HG03045 (cell line): ENCODE measurements at regions not wholly inside any gene's neighbourhood (a gene's known extent, or its start where the extent isn't known, plus 50 kb on each side); places are given as distances from the start of the nearest gene placed in this dataset.

ENCODE experiments used
- ATAC-seq: cut with Tn5 transposase; IDR thresholded peaks from one replicate; pipeline ENCODE4 v1.9.1; 2021; ENCODE audit warnings: mild to moderate bottlenecking, moderate library complexity; ENCODE audit not compliant: unreplicated experiment

DNA sequence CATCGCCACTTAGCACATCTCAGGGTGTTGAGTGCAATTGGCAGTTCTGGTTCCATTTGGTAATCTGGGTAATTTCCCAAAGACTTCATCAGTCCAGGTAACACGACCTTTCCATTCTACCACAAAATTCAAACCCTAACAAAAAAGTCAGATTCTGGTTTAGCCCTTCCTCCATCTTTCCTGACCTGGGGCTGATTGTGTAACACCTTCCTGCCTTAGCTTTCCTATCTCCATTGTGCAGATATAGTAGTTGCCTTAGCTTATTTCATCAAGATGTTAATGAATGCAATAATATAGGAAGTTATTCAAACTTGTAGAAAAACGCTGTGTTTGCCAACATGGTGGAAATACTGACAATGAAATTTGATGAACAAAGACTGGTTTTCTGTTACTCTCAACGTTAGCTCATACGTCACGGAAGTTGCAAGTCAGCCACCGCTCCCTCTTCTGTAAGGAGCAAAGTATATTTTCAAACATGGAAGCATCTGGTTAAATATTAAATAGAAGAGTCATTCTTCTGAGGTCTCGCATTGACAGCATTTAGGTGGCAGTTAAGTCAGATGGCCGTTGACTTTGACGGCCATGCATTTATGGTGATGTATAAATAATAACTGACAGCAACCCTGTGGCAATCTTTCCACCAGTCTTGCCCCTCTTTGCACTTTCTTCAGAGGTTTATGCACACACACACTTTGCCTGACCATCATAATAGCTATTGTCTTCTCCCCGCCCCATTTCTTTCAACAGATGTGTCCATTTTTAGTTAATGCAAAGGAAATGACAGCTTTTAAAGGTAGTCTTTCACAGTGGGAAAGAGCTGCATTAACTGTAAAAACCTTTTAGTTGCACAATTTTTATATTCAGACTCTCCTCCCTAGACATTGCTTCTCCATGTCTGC, 205.1 kb upstream of the BMPER start:
- no peak for ATAC-seq

GRCh38 chr7:33701189-33701740, 204.1 kb upstream of the BMPER start:
- no peak for ATAC-seq

DNA sequence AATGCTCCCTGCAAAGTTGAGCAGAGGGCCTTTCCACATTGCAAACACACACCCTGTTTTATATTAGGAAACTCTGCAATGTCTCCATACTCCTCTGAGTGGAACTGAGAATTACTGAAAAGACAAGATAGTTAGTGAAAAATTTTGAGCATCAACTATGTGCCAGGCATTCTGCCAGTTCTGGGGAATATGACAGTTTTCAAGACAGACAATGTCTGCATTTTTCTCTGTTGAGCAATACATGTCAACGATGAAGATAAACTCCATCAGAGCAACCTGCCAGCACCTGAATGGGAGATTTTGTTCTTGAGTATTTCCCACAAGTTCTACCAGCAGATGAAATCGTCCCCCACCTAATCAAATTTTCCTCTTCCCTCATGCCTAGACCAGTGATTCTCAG, 203.4 kb upstream of the BMPER start:
- ATAC-seq = no peak

- no peak for ATAC-seq
These were observed 202.8 kb upstream of the BMPER start for GRCh38 chr7:33702514-33703054.

- ATAC-seq = no peak
These were observed 200.0 kb upstream of the BMPER start for GRCh38 chr7:33705333-33705833.

- no peak for ATAC-seq
These were observed 199.2 kb upstream of the BMPER start for GRCh38 chr7:33706186-33706585.

- no peak for ATAC-seq
These were observed 198.6 kb upstream of the BMPER start for GRCh38 chr7:33706771-33707200.

DNA sequence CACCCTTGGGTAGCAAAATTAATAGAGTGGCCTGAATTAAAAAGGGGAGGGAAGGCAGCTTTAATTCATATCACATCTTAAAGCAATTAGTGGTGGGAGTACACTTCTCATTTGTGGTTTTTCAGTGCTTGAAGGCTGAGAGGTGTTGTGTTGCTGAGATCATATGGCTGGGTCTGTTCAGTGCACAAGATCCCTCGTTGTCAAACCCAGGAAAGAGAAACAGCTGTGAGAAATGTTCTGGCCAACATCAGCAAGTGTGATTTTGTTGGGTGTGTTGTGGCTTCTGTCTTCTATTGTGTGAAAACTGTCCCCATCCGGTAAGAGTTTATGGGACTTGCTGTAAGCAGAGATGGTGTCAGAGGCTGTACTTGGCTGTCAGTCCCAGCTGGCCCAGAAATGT, 197.9 kb upstream of the BMPER start:
- no peak for ATAC-seq

DNA sequence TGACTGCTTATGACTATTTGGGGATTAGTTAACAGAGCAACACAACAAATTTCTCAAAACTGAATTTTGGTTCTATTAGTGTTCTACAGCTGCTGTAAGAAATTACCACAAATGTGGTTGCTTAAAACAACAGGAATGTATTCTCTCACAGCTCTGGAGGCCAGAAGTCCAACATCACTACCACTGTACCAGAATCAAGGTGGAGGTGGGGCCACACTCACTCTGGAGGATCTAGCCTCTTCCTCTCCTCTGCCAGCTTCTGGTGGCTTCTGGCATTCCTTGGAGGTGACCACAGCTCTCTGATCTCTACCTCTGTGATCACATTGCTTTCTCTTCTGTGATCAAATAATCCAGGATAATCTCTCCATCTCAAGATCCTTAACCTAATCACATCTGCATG, 194.7 kb upstream of the BMPER start:
- no peak for ATAC-seq

DNA sequence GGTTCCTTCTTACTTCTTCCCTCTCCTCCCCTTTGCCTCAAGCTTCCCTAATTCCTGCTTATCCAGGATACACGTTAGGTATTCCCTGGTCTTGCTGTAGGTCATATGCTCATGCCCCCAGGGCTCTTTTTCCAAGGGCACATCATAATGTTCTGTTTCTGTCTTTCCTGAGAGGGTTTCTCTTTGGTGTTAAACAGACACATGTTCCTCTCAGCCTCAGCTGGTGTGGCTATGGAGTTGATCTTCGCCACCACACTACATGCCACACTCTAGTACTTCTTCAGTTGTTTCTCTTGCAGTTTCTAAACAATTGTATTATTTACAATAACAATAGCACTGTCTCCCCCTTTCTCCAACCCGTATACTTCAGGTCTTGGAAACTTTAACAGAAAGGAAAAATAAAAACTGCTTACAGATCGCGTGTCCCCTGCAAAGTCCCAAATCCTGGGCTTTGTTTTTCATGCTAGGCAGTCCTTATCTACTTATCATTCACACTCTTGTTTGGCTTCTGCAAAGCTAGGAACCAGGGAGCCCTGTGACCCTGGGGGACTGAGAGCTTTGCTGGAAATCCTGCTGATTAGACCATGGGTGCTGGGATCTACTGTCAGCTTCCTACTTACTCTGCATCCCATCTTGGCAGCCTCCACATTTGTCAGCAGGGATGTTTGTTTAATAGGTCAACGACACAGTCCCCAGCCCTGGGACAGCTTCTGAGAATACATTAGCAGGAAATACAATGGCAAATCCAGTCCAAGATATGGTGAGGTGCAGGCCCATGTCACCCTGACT, 193.9 kb upstream of the BMPER start:
- ATAC-seq = no peak

- no peak for ATAC-seq
These were observed 193.3 kb upstream of the BMPER start for GRCh38 chr7:33712020-33712414.

GRCh38 chr7:33714208-33714607, 191.1 kb upstream of the BMPER start:
- no peak for ATAC-seq

- ATAC-seq = no peak
These were observed 188.5 kb upstream of the BMPER start for GRCh38 chr7:33716581-33717477.

GRCh38 chr7:33719059-33719581, 186.2 kb upstream of the BMPER start:
- ATAC-seq = no peak

DNA sequence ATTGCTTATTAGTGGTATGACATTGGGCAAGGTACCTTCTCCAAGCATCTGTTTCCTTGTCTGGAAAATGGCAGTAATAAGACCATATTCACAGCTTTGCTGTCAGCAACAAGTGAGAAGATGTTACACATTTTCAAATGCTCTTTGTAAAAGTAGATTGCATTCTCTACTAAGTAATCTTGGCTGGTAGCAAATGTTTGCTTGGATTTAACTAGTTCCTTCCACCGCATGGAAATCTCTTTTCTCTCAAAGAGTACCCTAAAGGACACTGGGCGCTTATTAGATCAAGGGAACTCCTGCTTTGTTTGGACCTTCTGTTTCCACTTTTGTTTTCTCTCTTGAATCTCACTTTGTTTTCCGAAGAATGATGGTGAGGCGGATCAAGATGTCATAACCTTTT, 185.2 kb upstream of the BMPER start:
- ATAC-seq = no peak

- no peak for ATAC-seq
These were observed 184.5 kb upstream of the BMPER start for GRCh38 chr7:33720870-33721269.

DNA sequence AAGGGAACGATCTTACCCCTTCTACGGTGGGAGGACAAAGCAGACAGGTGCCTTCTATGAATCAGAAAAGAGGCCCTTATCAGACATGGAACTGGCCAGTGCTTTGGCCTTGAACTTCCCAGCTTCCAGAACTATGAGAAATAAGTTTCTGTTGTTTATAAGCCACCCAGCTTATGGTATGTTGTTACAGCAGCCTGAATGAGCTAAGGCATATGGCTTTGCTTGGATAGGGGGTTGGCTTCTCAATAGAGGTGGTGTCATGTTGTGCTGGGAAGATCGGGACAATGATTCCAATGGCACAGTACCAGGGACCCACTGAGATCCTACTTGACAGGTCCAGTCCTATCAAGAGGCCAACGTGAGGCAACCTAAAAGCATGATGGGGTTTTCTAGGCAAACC, 183.4 kb upstream of the BMPER start:
- no peak for ATAC-seq

DNA sequence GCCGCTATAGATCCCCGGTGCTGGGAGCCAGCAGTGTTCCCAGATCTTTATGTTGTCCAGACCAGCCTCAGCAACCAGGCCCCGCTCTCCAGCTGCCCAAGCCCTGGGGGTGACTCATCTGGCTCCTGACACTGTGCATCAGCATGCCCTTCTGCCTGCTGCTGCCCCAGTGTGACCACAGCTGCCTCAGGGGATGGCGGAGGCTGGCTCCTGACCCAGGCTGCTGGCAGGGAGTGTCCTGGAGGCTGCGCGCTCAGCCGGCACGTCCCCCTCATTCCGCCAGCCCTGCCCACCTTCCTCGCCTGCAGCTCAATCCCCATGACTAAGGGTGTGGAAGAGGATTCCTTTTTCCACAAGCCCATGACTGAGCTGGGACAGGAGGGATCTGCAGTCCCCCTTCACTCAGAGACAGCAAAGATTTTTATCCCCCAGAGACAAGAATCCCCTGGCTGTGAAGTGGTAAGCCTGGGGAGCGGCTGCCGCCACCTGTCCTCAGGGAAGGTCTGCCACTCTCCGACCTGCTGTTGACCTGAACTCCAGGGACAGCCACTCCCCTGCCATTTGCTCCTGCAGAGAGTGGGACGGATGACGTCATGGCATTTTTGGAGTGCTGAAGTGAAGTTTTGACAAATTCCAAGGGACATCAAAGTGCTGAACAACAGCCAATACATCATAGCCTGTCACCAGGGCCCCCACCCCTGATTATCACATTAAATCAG, 182.8 kb upstream of the BMPER start:
- ATAC-seq = no peak

DNA sequence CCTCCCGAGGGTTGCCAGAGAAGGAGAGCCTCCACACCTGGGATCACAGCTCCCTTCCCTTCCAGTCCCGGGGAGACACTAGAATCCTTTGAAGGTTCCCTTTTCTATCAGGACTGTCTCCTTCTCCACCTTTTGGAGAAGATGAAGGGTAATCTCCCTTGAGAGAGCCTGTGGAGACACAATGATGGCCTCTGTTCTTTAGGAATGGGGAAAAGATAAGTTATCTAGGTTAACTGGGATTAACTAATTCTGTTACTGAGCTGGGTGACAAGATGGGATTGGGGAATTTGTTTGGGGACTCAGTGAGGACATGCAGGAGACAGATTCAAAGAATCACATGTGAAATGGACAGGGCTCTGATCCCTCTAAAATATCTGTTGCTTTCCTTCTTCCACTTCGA, 181.1 kb upstream of the BMPER start:
- ATAC-seq = no peak
